GM23248 (cell line): ENCODE measurements at regions not wholly inside any gene's neighbourhood (a gene's known extent, or its start where the extent isn't known, plus 50 kb on each side); places are given as distances from the start of the nearest gene placed in this dataset.

Source experiments
- EZH2 ChIP-seq: fragments of 200-600 bp; sonication (generic); IDR thresholded peaks from 2 replicates; pipeline ENCODE4 v1.6.1; 2018; ENCODE audit warnings: antibody characterized with exemption, mild to moderate bottlenecking; ENCODE audit not compliant: insufficient read depth, poor library complexity, severe bottlenecking
- EZH2phosphoT487 ChIP-seq: fragments of 200-600 bp; sonication (generic); IDR thresholded peaks from 2 replicates; pipeline ENCODE4 v1.6.1; 2018; ENCODE audit warnings: antibody characterized with exemption, moderate library complexity, mild to moderate bottlenecking, low read depth; ENCODE audit not compliant: insufficient read depth

- TF ChIP-seq EZH2 = no peak
- TF ChIP-seq EZH2phosphoT487 = no peak
Observed at GRCh38 chr4:158397781-158398180, 123.9 kb upstream of the RXFP1 start.
